ENCODE measurements at regions not wholly inside any gene's neighbourhood (a gene's known extent, or its start where the extent isn't known, plus 50 kb on each side); places are given as distances from the start of the nearest gene placed in this dataset.

- TF ChIP-seq POLR2AphosphoS5 (IDR thresholded peaks at IDR 0.05; ENCODE audit: low read depth, low read length), result no peak
- TF ChIP-seq EZH2phosphoT487 (IDR thresholded peaks at IDR 0.05; ENCODE audit: borderline replicate concordance, low read depth), result no peak
- TF ChIP-seq TCF12 (IDR thresholded peaks at IDR 0.05), result no peak
- no peak for TF ChIP-seq REST (IDR thresholded peaks at IDR 0.05; ENCODE audit: low read depth, low read length)
- TF ChIP-seq CTCF (IDR thresholded peaks at IDR 0.05), result no peak
- no peak for TF ChIP-seq NRF1 (IDR thresholded peaks at IDR 0.05; ENCODE audit: low read depth, low read length)
- no peak for TF ChIP-seq MAX (IDR thresholded peaks at IDR 0.05; ENCODE audit: low read depth)
- TF ChIP-seq GABPA (IDR thresholded peaks at IDR 0.05; ENCODE audit: low read depth), result no peak
- no peak for TF ChIP-seq ELF1 (IDR thresholded peaks at IDR 0.05)
- TF ChIP-seq USF2 (IDR thresholded peaks at IDR 0.05; ENCODE audit: borderline replicate concordance, low read depth, low read length), result no peak
- TF ChIP-seq TEAD4 (IDR thresholded peaks at IDR 0.05; ENCODE audit: borderline replicate concordance, insufficient read depth), result no peak
- TF ChIP-seq NFIC (IDR thresholded peaks at IDR 0.05; ENCODE audit: borderline replicate concordance), result no peak
- no peak for TF ChIP-seq GATA2 (CRISPR knock-in tag; IDR thresholded peaks at IDR 0.05)
- no peak for TF ChIP-seq JUND (IDR thresholded peaks at IDR 0.05)
- TF ChIP-seq RFX5 (IDR thresholded peaks at IDR 0.05; ENCODE audit: low read length), result no peak
- Histone ChIP-seq H3K4me1 (ENCODE audit: control insufficient read depth in 1 of 2, insufficient read depth in 2 of 2, low read depth in 1 of 2, low read length in 1 of 2) (no peaks in the 10 kb centered on the region), H4K20me1 (ENCODE audit: insufficient read depth) (no peaks in the 10 kb centered on the region)
Observed at GRCh38 chr10:80741278-80741677, 203.6 kb downstream of the SH2D4B start.

More at GRCh38 chr10:80741278-80741677, 203.6 kb downstream of the SH2D4B start:
- H3K36me3 ChIP-seq (replicated peaks in 1 of 2; ENCODE audit: control insufficient read depth in 1 of 2, insufficient read depth in 2 of 2, low read length in 1 of 2), result no peaks in the 10 kb centered on the region
- DNase-seq, result no peak
- ChIA-PET CTCF (no interaction called here), POLR2A (no interaction called here)
- no peak overlapping the region for H3K4me3 ChIP-seq (ENCODE audit: low read depth in 2 of 2, low read length in 1 of 2)
- H3K27me3 ChIP-seq (ENCODE audit: insufficient read depth), result no peaks in the 10 kb centered on the region
- H3F3A ChIP-seq (replicated peaks; ENCODE audit: insufficient read depth), result no peaks in the 10 kb centered on the region
- no peaks in the 10 kb centered on the region for H3K9me2 ChIP-seq
- H2AFZ ChIP-seq (ENCODE audit: low read depth), result no peak overlapping the region
- no peak overlapping the region for H3K9ac ChIP-seq
- WGBS (ENCODE audit: low lambda C conversion rate), result 22% methylated on average over 2 of the region's 2 CpGs
- H3K79me2 ChIP-seq (ENCODE audit: insufficient read depth), result no peaks in the 10 kb centered on the region
- no peak overlapping the region for H3K27ac ChIP-seq (ENCODE audit: low read depth in 2 of 2, low read length in 1 of 2)
- H3K4me2 ChIP-seq, result no peak overlapping the region
- peaks cover 3% of the 10 kb centered on the region; the same call in 1 of the 2 replicates for H3K9me3 ChIP-seq
